ENCODE measurements at regions not wholly inside any gene's neighbourhood (a gene's known extent, or its start where the extent isn't known, plus 50 kb on each side); places are given as distances from the start of the nearest gene placed in this dataset.
A peak's percentile ranks its signal among the peaks of the same experiment; 100 is the strongest.

- Histone ChIP-seq H3K14ac (ENCODE audit: insufficient read length) (no peak overlapping the region), H3K4me2 (ENCODE audit: insufficient read depth in 1 of 2, low read depth in 2 of 2, low read length in 2 of 2) (0 out of 4 replicates have a peak overlapping the region, but pooled peaks of 1 of the 2 experiments have one; percentile 10), H4K5ac (ENCODE audit: insufficient read length, low read depth, low read length) (no peak overlapping the region), H2BK15ac (ENCODE audit: low read length) (no peak overlapping the region), H4K8ac (ENCODE audit: extremely low read depth, insufficient read depth, low read length) (no peak overlapping the region), H3K56ac (replicated peaks; ENCODE audit: insufficient read length, low read depth, low read length) (no peak overlapping the region), H3K79me2 (ENCODE audit: control insufficient read depth in 1 of 2, insufficient read depth in 2 of 2, low read length in 2 of 2) (no peaks in the 10 kb centered on the region), H3K79me1 (ENCODE audit: low read depth, low read length) (no peaks in the 10 kb centered on the region), H2BK5ac (ENCODE audit: low read depth, low read length) (no peak overlapping the region), H2BK20ac (ENCODE audit: low read length) (no peak overlapping the region), H3K4ac (replicated peaks; ENCODE audit: insufficient read length, low read depth, low read length) (no peak overlapping the region), H2BK12ac (ENCODE audit: low read depth, low read length) (no peak overlapping the region), H4K91ac (replicated peaks; ENCODE audit: insufficient read length, low read length) (no peak overlapping the region), H3K23ac (ENCODE audit: insufficient read length) (no peak overlapping the region), H3K9me3 (ENCODE audit: insufficient read depth in 2 of 2, low read depth in 1 of 2, low read length in 1 of 2) (no peaks in the 10 kb centered on the region), H2AFZ (ENCODE audit: low read length) (no peak overlapping the region), H3K4me3 (ENCODE audit: extremely low read depth in 1 of 4, insufficient read depth in 2 of 4, low read depth in 3 of 4, low read length in 4 of 4) (no peak overlapping the region), H3K9ac (replicated peaks in 1 of 4; ENCODE audit: extremely low read depth in 1 of 4, low read depth in 3 of 4, low read length in 3 of 4) (no peak overlapping the region), H2BK120ac (replicated peaks; ENCODE audit: low read depth, low read length) (no peak overlapping the region), H2AK5ac (ENCODE audit: low read depth, low read length) (no peak overlapping the region), H3K23me2 (ENCODE audit: low read depth, low read length) (no peaks in the 10 kb centered on the region), H3K36me3 (ENCODE audit: control insufficient read depth in 2 of 4, insufficient read depth in 4 of 4, low read length in 3 of 4) (no peaks in the 10 kb centered on the region), H3K4me1 (replicated peaks in 1 of 4; ENCODE audit: control insufficient read depth in 3 of 4, insufficient read depth in 4 of 4, low read length in 3 of 4) (peaks cover 0 to 9% (median 6%) of the 10 kb centered on the region in 4 experiments; a peak in 5 of 7 replicates), H3K27me3 (replicated peaks in 1 of 4; ENCODE audit: control insufficient read depth in 3 of 4, extremely low read depth in 1 of 4, insufficient read depth in 3 of 4, low read length in 3 of 4) (no peaks in the 10 kb centered on the region), H3K18ac (ENCODE audit: extremely low read depth, low read length) (no peak overlapping the region), H3K27ac (ENCODE audit: low read depth, low read length) (no peak overlapping the region), H4K20me1 (replicated peaks in 1 of 2; ENCODE audit: control insufficient read depth in 1 of 2, insufficient read depth in 2 of 2, low read length in 2 of 2) (no peaks in the 10 kb centered on the region)
- CTCF ChIA-PET (ENCODE audit: partially characterized antibody), result interaction anchor here (0.6 to 1.0 kb wide), 2 partner anchors 11 to 338 kb away, joined by 3 to 4 read pairs; no protein-coding TSS in a partner anchor
- TF ChIP-seq EGR1 (IDR thresholded peaks at IDR 0.05; ENCODE audit: borderline replicate concordance, low read depth, low read length) (no peak), ZNF274 (IDR thresholded peaks at IDR 0.05; ENCODE audit: borderline replicate concordance, extremely low read depth, low read length) (no peak), ATF2 (IDR thresholded peaks at IDR 0.05; ENCODE audit: low read length) (no peak)
- FAIRE-seq, result no peak
- no peak for DNase-seq (ENCODE audit: low read depth in 1 of 2, low spot score in 2 of 2)
- POLR2A ChIA-PET (ENCODE audit: partially characterized antibody), result no interaction called here
- WGBS, 2 experiments (ENCODE audit: extremely low coverage in 1 of 2, insufficient coverage in 1 of 2, insufficient read length in 1 of 2, insufficient replicate concordance in 2 of 2, low coverage in 1 of 2, low lambda C conversion rate in 2 of 2, missing lambda C conversion rate in 1 of 2), result 82% methylated on average over 4 of the region's 4 CpGs; no CpG with 5 or more reads in 1 of the 2 experiments
Measured at GRCh38 chr5:72618708-72619107, 111.5 kb upstream of the ZNF366 start.

Measured in H1 (cell line).